Kidney epithelial cell (primary cell): ENCODE measurements at regions not wholly inside any gene's neighbourhood (a gene's known extent, or its start where the extent isn't known, plus 50 kb on each side); places are given as distances from the start of the nearest gene placed in this dataset.

ENCODE experiments used
- DNase-seq: peaks from one replicate; pipeline ENCODE4 v3.0.0-alpha.2; 2010; ENCODE audit warnings: low read depth
- H3K27me3 ChIP-seq: 2 replicates; pipeline ENCODE4 v1.6.0; 2011; ENCODE audit warnings: low read length; ENCODE audit not compliant: control insufficient read depth, insufficient read depth
- H3K36me3 ChIP-seq: 2 replicates; pipeline ENCODE4 v1.5.1; 2011; ENCODE audit warnings: low read length; ENCODE audit not compliant: control insufficient read depth, insufficient read depth
- H3K4me3 ChIP-seq: 2 replicates; pipeline ENCODE4 v1.5.1; 2011; ENCODE audit warnings: low read depth, mild to moderate bottlenecking, control low read depth, low read length
- CTCF ChIP-seq: IDR thresholded peaks from 2 replicates; pipeline ENCODE4 v1.5.1; 2011; ENCODE audit warnings: mild to moderate bottlenecking, moderate library complexity, low read length, control low read depth, inconsistent platforms; ENCODE audit not compliant: insufficient read depth, poor library complexity, severe bottlenecking

DNA sequence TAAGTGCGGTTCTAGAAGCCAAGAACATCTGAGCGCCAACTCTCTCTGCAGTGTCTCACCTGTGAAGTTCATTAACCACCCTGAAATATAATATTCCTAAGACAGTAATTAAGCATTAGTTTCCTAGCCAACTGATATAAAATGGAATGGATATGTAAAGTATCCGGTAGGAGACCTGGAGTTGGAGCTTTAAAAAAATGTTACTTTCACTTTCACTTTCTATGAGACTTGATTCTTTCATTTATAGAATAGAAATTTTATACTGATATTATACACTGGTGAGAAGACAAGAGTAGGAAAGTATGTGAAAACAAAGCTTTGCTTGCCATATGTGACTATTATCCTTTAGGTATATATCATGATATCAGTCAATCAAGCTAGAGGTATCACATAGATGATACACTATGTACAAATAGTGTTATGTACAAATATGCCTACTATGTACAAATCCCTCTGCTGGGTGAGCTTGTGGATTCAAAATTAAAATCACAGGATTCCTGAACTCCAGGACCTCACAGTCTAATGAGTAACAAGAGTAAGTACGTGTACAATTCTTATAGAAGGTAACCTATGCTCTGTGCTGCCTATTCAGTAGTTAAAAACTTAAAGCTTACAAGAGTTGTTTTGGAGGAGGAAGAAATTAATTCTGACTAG lies 934.2 kb downstream of the TTLL7 start:
- TF ChIP-seq CTCF = no peak
- Histone ChIP-seq H3K27me3 (no peaks in the 10 kb centered on the region), H3K36me3 (no peaks in the 10 kb centered on the region), H3K4me3 (no peak overlapping the region)
- no peak for DNase-seq

- H3K27me3 ChIP-seq = no peaks in the 10 kb centered on the region
- no peak overlapping the region for H3K4me3 ChIP-seq
- TF ChIP-seq CTCF = no peak
- DNase-seq = no peak
- no peaks in the 10 kb centered on the region for H3K36me3 ChIP-seq
Measured at GRCh38 chr1:83060651-83061390, 938.1 kb downstream of the TTLL7 start.

- no peak overlapping the region for H3K4me3 ChIP-seq
- TF ChIP-seq CTCF = no peak
- no peak for DNase-seq
- no peaks in the 10 kb centered on the region for H3K36me3 ChIP-seq
- no peaks in the 10 kb centered on the region for H3K27me3 ChIP-seq
Measured at GRCh38 chr1:83060221-83060620, 938.7 kb downstream of the TTLL7 start.

DNA sequence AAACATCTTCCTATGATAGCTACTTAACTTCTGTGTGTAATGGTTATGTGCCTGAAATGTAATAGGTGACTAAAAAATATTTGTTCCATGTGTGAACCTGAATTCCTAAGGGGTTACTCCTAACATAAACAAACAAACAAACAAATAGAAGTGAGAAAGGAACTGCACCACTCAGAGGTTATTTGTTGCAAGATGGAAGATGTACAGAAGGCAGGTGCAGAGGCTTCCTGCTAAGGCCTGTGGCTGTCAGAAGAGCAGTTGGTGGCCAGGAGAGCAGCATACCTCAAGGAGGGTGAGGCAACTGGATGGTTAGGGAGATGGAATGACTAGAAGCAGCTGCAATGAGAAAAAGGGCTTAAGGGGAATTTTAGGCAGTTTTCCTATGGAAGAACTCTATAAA lies 940.6 kb downstream of the TTLL7 start:
- Histone ChIP-seq H3K4me3 (no peak overlapping the region), H3K36me3 (no peaks in the 10 kb centered on the region), H3K27me3 (no peaks in the 10 kb centered on the region)
- DNase-seq = no peak
- TF ChIP-seq CTCF = no peak

- no peak for DNase-seq
- Histone ChIP-seq H3K27me3 (no peaks in the 10 kb centered on the region), H3K36me3 (no peaks in the 10 kb centered on the region), H3K4me3 (no peak overlapping the region)
- no peak for TF ChIP-seq CTCF
Measured at GRCh38 chr1:83055391-83056170, 943.4 kb downstream of the TTLL7 start.
